NCI-H226 (cell line): ENCODE measurements at regions not wholly inside any gene's neighbourhood (a gene's known extent, or its start where the extent isn't known, plus 50 kb on each side); places are given as distances from the start of the nearest gene placed in this dataset.

Experiments used
- DNase-seq: peaks from one replicate; pipeline ENCODE4 v3.0.0-alpha.2; 2015

GRCh38 chr2:200725596-200725995 is 86.1 kb upstream of the BZW1 start:
- DNase-seq: no peak

GRCh38 chr2:200728630-200729029 is 83.1 kb upstream of the BZW1 start:
- DNase-seq: peak; percentile 22

- no peak for DNase-seq
Observed at GRCh38 chr2:200730302-200730701, 81.4 kb upstream of the BZW1 start.

GRCh38 chr2:200730960-200731359 is 80.8 kb upstream of the BZW1 start:
- DNase-seq: no peak

- no peak for DNase-seq
Observed at GRCh38 chr2:200732866-200733265, 78.8 kb upstream of the BZW1 start.

- no peak for DNase-seq
Observed at GRCh38 chr2:200733713-200734198, 78.0 kb upstream of the BZW1 start.

- no peak for DNase-seq
Observed at GRCh38 chr2:200735061-200735460, 76.6 kb upstream of the BZW1 start.

GRCh38 chr2:200736646-200737274 is 75.0 kb upstream of the BZW1 start:
- peak; percentile 55 for DNase-seq

- no peak for DNase-seq
Observed at GRCh38 chr2:200737585-200737984, 74.1 kb upstream of the BZW1 start.

GRCh38 chr2:200738590-200738989 is 73.1 kb upstream of the BZW1 start:
- DNase-seq: no peak

GRCh38 chr2:200740907-200741306 is 70.8 kb upstream of the BZW1 start:
- no peak for DNase-seq

GRCh38 chr2:200741468-200742202 is 70.1 kb upstream of the BZW1 start:
- no peak for DNase-seq

- DNase-seq: no peak
Observed at GRCh38 chr2:200742426-200742825, 69.3 kb upstream of the BZW1 start.

GRCh38 chr2:200743042-200743676 is 68.6 kb upstream of the BZW1 start:
- no peak for DNase-seq

GRCh38 chr2:200744201-200744602 is 67.5 kb upstream of the BZW1 start:
- DNase-seq: no peak

- DNase-seq: no peak
Observed at GRCh38 chr2:200746301-200746700, 65.4 kb upstream of the BZW1 start.

GRCh38 chr2:200747668-200748618 is 63.8 kb upstream of the BZW1 start:
- no peak for DNase-seq

- DNase-seq: no peak
Observed at GRCh38 chr2:200748779-200749178, 62.9 kb upstream of the BZW1 start.

GRCh38 chr2:200749631-200750322 is 61.9 kb upstream of the BZW1 start:
- DNase-seq: no peak

- DNase-seq: no peak
Observed at GRCh38 chr2:200750323-200750910, 61.3 kb upstream of the BZW1 start.

- DNase-seq: no peak
Observed at GRCh38 chr2:200751786-200752185, 59.9 kb upstream of the BZW1 start.

- DNase-seq: no peak
Observed at GRCh38 chr2:200752332-200752731, 59.4 kb upstream of the BZW1 start.
